ENCODE measurements at regions not wholly inside any gene's neighbourhood (a gene's known extent, or its start where the extent isn't known, plus 50 kb on each side); places are given as distances from the start of the nearest gene placed in this dataset.

- TF ChIP-seq CTCF (conservative IDR thresholded peaks at IDR 0.05; ENCODE audit: low read depth in 2 of 2) (no peak), POLR2AphosphoS5 (IDR thresholded peaks at IDR 0.05; ENCODE audit: low read depth) (no peak)
Observed at GRCh38 chr2:188789951-188790350, 184.2 kb upstream of the COL3A1 start.
